Astrocyte of the cerebellum (primary cell): ENCODE measurements at regions not wholly inside any gene's neighbourhood (a gene's known extent, or its start where the extent isn't known, plus 50 kb on each side); places are given as distances from the start of the nearest gene placed in this dataset.

Source experiments
- DNase-seq: peaks from one replicate; pipeline ENCODE4 v3.0.0-alpha.2; 2011; ENCODE audit warnings: low read depth
- H3K4me3 ChIP-seq: 2 replicates; pipeline ENCODE4 v1.5.1; 2011; ENCODE audit warnings: mild to moderate bottlenecking, low read depth, low read length, moderate library complexity
- in situ Hi-C: cut with HindIII; loops from 2 replicates; pipeline ENCODE4 v1.10.0; 2017; ENCODE audit warnings: low sequenced_read_pairs
- TF ChIP-seq, protein P1 (sequence below): IDR thresholded peaks from 2 replicates; pipeline ENCODE4 v1.5.1; 2012; ENCODE audit warnings: low read length, low read depth, moderate library complexity, mild to moderate bottlenecking; ENCODE audit errors: missing control alignments

DNA sequence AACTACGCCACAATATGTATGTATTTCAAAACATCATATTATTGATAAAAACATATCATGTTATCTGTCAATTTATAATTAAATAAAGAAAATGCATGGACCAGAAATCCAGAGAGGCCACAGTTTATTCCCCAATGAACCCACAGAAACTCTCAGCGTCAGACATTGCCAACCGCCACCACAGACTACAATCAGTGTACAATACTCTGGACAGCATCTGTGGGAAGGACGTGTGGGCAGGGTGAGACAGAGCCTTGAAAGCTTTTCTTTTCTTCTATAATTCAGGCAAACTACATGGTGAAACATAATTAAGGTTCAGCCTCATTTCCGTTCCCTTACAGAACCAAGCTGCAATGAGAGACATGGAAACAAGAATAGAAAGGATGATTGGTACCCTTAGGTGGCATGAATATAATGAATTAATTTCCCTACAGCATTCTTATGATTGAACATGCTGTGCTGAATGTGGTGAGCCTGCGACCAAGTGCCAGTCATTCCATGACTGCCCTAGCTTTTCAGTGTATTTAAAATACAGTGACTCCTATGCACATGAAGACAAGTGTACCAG lies 909.3 kb downstream of the SORCS1 start:
- in situ Hi-C loops, result no loop called here
- TF ChIP-seq, protein P1, sequence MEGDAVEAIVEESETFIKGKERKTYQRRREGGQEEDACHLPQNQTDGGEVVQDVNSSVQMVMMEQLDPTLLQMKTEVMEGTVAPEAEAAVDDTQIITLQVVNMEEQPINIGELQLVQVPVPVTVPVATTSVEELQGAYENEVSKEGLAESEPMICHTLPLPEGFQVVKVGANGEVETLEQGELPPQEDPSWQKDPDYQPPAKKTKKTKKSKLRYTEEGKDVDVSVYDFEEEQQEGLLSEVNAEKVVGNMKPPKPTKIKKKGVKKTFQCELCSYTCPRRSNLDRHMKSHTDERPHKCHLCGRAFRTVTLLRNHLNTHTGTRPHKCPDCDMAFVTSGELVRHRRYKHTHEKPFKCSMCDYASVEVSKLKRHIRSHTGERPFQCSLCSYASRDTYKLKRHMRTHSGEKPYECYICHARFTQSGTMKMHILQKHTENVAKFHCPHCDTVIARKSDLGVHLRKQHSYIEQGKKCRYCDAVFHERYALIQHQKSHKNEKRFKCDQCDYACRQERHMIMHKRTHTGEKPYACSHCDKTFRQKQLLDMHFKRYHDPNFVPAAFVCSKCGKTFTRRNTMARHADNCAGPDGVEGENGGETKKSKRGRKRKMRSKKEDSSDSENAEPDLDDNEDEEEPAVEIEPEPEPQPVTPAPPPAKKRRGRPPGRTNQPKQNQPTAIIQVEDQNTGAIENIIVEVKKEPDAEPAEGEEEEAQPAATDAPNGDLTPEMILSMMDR, result no peak
- no peak for DNase-seq
- no peak overlapping the region for H3K4me3 ChIP-seq

GRCh38 chr10:106254071-106254470 lies 910.4 kb downstream of the SORCS1 start:
- H3K4me3 ChIP-seq, result no peak overlapping the region
- in situ Hi-C loops, result no loop called here
- TF ChIP-seq, protein P1, result no peak
- no peak for DNase-seq

- in situ Hi-C loops, result no loop called here
- DNase-seq, result no peak
- TF ChIP-seq, protein P1, result no peak
- no peak overlapping the region for H3K4me3 ChIP-seq
Measured at GRCh38 chr10:106252541-106252940, 912.0 kb downstream of the SORCS1 start.

- TF ChIP-seq, protein P1, result no peak
- DNase-seq, result no peak
- no peak overlapping the region for H3K4me3 ChIP-seq
- in situ Hi-C loops, result no loop called here
Measured at GRCh38 chr10:106251573-106251972, 912.9 kb downstream of the SORCS1 start.

GRCh38 chr10:106242301-106242700 lies 922.2 kb downstream of the SORCS1 start:
- in situ Hi-C loops, result no loop called here

DNA sequence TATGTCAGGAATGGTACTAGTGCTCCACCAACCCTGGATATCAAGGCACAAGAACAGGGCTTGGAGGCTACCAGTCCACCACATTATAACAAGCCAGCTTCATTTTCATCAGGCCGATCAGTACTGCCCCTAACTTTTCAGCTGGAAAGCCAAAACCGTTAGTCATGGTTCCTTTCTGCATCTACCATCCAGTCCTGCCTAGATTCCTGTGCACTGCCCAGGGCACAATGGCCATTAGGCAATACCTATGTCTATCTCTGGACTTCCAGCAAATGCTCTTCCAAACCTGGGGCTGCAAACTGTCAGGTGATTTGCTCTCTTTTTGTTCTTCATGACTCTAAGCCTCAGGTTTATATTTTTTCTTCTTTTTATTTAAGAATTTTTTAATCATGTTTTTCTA lies 937.7 kb downstream of the SORCS1 start:
- DNase-seq, result no peak
- no peak overlapping the region for H3K4me3 ChIP-seq
- in situ Hi-C loops, result no loop called here
- TF ChIP-seq, protein P1, result no peak

More at GRCh38 chr10:106242301-106242700, 922.2 kb downstream of the SORCS1 start:
- TF ChIP-seq, protein P1, result no peak
- H3K4me3 ChIP-seq, result no peak overlapping the region
- no peak for DNase-seq
